Fibroblast of mammary gland (primary cell): ENCODE measurements at regions not wholly inside any gene's neighbourhood (a gene's known extent, or its start where the extent isn't known, plus 50 kb on each side); places are given as distances from the start of the nearest gene placed in this dataset.

Experiments used
- DNase-seq: peaks from one replicate; pipeline ENCODE4 v3.0.0-alpha.2; 2010; ENCODE audit warnings: low read depth
- H3K4me3 ChIP-seq: 2 replicates; pipeline ENCODE4 v1.5.1; 2011; ENCODE audit warnings: low read depth, mild to moderate bottlenecking, low read length, moderate library complexity; ENCODE audit not compliant: control insufficient read depth
- TF ChIP-seq, protein P1 (sequence below): conservative IDR thresholded peaks from 2 replicates; pipeline ENCODE4 v1.5.1; 2011; ENCODE audit warnings: low read depth, low read length, inconsistent platforms; ENCODE audit not compliant: control insufficient read depth, insufficient read depth

DNA sequence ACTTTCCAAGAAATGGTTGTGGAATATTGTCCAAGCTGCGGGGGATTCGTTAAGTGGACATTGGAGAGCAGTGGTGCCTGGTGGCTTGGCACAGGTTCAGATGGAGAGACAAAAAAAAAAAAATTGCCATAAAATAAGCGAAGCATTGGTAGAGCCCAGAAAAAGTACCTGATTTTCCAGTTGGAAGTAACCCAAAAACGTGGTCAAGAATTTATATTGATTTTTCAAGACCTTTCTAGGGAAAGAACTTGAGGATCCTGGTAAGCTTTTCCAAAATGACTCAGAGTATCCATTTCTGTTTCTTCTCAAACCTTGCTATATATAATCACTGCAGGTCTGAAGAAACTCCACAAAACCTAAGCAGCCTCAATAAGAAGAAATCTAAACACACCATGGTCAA, 94.6 kb downstream of the ING1 start:
- DNase-seq, result no peak
- H3K4me3 ChIP-seq, result no peak overlapping the region
- TF ChIP-seq, protein P1, sequence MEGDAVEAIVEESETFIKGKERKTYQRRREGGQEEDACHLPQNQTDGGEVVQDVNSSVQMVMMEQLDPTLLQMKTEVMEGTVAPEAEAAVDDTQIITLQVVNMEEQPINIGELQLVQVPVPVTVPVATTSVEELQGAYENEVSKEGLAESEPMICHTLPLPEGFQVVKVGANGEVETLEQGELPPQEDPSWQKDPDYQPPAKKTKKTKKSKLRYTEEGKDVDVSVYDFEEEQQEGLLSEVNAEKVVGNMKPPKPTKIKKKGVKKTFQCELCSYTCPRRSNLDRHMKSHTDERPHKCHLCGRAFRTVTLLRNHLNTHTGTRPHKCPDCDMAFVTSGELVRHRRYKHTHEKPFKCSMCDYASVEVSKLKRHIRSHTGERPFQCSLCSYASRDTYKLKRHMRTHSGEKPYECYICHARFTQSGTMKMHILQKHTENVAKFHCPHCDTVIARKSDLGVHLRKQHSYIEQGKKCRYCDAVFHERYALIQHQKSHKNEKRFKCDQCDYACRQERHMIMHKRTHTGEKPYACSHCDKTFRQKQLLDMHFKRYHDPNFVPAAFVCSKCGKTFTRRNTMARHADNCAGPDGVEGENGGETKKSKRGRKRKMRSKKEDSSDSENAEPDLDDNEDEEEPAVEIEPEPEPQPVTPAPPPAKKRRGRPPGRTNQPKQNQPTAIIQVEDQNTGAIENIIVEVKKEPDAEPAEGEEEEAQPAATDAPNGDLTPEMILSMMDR, result no peak

DNA sequence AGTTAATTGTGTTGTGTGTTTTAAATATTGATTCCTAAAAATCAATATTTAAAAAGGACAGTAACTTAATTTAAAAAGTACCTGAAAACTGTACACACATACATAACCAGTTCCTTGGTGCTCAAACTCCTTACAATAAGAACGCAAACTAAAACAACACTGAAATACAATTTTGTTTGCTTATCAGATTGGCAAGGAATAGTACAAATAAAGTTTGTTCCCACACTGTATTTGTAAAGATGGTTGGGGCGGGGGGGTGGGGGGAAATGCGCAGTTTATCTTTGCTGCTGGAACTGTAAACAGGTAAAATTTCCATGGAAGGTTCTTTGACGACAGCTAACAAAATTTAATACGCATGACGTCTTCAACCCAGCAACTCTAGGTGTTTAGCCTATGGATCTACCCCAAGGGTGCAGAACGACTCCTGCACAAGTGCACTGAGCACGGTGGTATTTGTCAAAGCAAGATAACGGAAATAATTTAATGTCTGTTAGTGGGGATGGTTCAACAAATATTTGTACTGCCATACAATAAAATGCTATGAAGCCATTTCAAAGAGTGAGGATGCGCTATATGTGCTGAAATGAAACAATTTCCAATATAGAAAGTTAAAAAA, 96.5 kb downstream of the ING1 start:
- no peak overlapping the region for H3K4me3 ChIP-seq
- TF ChIP-seq, protein P1, result no peak
- DNase-seq, result no peak

DNA sequence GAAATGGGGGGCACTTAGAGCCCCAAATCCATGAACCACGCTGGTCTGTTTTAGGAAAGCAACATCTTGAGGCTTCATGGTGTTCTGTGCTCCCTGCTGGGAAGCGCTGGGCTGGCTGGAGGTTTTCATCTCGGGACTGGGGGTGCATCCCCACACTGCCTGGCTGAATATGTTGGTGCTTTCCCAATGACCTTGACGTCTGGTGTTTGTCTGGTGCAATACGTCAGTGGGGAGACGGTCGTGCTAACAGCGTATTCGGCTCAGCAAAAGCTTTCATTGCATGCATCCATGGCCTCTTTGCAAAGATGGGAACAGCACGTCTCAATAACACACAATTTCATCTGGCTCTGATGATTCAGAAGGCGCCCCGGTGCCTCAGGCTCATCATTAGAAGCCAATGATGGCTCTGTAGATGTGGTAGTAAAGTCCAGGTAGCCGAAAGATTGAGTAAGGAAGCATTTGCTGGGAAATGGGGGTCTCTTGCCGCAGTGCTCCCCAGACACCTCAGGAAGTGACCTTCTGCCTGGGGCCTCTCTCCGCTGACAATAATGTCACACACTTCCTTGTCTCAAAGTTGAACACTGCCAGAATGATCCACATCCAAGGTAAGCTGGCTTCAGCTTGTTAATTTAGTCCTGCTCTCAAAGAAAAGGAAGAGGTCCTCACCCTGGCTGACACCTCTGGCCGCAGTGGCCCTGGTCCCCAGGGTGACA, 97.7 kb downstream of the ING1 start:
- TF ChIP-seq, protein P1, result no peak
- DNase-seq, result no peak
- no peak overlapping the region for H3K4me3 ChIP-seq

DNA sequence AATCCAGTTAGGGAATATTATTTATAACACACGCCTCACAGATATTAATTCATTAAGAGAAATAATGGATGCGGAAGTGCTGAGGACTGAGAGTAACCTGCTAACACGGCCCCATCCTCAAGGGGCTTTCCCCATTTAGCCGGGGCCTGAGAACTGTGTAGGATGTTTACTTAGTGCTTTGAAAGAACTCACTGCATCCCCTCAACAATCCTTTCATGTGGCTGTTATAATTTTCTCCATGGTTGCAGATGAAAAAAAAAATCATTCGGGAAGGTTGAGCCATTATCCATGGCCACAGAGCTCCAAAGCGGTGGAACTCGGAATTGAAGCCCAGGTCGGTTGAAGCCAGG, 98.2 kb downstream of the ING1 start:
- no peak for DNase-seq
- H3K4me3 ChIP-seq, result no peak overlapping the region
- TF ChIP-seq, protein P1, result no peak

DNA sequence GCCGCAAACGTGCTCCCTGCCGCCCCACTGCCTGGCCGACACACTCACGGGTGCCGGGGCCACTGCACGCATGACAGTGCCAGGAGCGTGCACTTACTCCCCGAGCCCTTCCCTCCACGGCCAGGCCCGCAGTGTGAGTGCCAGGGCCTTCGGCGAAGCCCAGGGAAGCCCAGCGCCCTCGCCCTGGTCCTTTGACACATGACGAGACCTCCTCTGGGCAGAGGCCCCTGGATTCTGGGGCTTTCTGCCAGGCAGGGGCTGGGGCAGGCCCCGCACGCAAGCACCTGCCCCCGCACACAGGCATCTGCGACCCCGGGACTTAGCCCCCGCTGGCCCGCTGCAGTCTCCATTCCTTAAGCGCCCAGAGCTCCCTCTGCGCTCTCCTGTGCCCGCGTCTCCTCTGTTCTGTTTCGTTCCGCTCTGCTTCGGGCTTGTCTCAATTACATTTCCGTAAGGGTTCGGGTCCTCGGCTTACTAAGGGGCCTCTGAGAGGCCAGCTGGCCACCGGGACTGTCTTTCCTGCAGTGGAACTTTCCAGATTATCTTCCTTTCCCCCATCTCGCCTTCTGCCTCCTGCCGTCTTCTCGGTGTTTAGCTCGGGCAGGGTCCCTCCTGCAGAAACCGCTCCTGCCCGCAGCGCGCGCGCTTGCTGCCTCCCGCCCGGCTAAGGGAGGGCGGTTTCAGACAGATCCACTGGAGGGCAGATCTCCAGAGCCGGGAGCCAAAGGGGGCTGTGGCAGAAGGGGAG, 98.8 kb downstream of the ING1 start:
- TF ChIP-seq, protein P1, result peak; percentile 22
- peak; percentile 28 for DNase-seq
- H3K4me3 ChIP-seq, result peak overlapping the region; percentile 35

DNA sequence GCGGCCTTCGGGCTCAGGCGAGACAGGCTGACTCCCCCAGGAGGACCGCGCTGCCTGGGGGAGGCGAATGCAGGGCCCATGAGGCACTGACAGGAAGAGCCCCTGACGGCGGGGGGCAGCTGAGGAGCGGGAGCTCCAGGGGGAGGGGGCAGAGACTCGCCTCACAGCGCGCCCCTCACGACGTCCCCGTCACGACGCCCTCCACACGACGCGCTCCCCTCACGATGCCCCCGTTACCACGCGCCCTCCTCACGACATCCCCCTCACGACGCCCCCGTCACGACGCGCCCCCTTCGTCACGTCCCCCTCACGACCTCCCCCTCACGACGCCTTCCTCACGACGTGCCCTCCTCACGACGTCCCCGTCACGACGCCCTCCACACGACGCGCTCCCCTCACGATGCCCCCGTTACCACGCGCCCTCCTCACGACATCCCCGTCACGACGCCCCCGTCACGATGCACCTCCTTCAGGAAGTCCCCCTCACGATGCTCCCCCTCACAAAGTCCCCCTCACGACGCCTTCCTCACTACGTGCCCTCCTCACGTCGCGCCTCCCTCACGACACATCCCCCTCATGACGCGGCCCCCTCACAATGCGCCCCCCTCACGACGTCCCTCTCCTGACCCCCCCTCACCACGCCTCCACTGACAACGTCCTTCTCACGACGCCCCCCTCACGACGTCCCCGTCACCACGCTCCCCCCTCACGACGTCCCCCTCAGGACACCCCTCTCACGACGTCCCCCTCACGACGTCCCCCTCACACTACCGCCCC, 99.6 kb downstream of the ING1 start:
- DNase-seq, result no peak
- peak overlapping the region; percentile 35 for H3K4me3 ChIP-seq
- TF ChIP-seq, protein P1, result no peak
